Activated CD4-positive, CD25-positive, alpha-beta regulatory T cell (primary cell): ENCODE measurements at regions not wholly inside any gene's neighbourhood (a gene's known extent, or its start where the extent isn't known, plus 50 kb on each side); places are given as distances from the start of the nearest gene placed in this dataset.
"Not testable (repeated sequence)": the region's sequence is repeated elsewhere in the genome, so short reads cannot be mapped to it uniquely, and the experiment has no call there.

Source experiments
- DNase-seq, 4 experiments: peaks; one replicate each; lab custom pipeline; 2025; lab: John Stamatoyannopoulos, UW

DNA sequence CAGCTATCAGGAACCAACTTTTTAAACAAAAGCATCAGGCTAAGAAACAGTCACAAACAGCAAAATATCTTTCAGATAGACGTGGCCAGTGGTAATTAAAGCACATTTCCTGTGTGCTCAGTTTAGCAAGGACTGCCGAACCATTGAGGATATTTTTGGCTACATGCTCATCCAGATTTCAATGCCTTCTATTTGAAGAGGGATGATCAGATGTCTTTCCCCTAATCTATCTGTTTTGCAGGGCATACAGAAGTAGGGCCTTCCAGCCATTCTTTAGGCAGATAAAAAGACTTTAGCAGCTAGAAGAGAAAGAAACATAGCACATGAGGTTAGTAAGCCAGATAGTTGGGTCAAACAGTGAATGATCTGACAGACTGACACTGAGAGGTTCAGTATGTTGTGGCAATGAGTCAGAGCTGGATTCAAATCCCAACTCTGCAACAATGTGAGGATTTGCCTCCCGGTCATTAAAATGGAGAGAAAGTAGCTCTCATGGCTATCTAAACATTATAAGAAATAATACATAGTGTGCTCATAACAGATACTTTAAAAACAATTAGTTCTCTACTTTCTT lies 100.0 kb upstream of the PRKG2 start:
- no peak for DNase-seq

DNA sequence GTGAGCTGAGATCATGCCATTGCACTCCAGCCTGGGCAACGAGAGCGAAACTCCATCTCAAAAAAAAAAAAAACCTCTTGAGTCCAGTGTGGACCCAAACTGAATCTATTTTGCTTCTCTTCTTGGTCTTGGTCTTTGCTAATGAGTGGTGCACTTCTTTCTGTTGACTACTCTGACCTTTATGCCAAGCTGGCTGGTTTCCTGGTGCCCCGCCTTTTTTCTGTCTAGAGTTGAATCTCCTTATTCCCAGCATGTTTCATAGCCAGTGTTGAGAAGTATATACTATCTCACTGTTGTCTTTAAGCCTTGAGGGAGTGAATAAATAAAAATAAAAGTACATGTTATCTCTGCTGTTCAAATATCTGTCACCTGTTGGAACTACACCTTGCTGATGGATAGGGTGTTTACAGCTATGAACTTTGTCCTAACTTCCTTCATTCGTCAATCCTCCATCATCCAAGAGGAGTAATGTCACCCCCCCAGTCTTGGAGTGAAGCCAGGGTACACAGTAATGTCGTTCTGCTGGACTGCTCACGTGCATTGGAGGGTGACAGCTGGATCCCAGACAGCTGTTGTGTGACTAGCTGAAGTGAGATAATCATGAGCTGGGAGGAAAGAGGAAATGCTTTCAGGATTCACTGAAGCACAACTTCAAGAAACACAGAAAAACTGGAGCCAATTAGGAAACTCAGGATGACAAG lies 99.3 kb upstream of the PRKG2 start:
- no peak for DNase-seq

DNA sequence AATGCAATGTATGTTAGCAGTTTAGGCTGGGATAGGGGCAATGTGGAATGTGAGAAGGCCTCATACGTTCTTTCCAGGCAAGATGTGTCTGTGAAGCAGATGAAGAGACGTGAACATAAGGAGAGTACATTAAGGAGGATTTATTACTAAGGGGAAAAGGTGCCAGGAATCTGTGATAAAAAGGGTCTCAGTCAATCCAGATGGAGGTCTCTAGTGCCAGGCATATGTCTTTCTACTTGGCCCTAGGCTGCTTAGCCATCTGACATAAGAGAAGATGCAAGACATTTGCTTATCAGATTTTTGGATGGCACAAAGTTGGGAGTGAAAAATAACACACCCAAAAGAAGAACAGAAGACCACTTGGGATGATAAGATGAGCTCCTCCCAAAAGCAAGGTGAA lies 93.0 kb upstream of the PRKG2 start:
- no peak for DNase-seq

DNA sequence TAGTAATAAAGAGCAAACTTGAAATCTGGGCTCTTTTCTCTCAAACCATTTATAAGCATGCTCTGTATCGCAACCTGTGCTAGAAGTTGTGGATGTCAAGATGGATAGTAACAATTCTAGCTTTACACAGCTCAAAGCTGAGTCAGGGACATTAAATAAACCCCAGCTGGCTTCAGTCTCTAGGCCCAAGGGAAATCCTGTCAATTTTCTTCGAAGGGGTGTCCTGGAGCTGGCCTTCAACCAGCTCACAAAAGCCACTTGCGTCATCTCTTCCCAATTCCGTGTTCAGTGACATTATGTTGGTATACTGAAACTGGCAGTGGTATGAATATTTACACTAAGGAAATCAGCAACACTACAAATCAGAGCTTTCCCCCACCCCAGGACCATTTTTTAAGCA lies 89.8 kb upstream of the PRKG2 start:
- no peak for DNase-seq

DNA sequence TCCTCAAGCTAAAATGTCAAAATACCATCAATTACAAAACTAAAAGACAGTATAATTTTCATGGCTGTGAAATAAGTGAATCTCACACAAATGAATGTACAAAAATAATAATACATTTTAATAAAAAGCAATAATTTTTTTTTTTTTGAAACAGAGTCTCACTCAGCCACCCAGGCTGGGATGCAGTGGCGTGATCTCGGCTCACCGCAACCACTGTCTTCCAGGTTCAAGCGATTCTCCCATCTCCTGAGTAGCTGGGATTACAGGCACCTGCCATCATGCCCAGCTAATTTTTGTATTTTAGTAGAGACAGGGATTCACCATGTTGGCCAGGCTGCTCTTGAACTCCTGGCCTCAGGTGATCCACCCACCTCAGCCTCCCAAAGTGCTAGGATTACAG lies 85.3 kb upstream of the PRKG2 start:
- not testable (repeated sequence) for DNase-seq

DNA sequence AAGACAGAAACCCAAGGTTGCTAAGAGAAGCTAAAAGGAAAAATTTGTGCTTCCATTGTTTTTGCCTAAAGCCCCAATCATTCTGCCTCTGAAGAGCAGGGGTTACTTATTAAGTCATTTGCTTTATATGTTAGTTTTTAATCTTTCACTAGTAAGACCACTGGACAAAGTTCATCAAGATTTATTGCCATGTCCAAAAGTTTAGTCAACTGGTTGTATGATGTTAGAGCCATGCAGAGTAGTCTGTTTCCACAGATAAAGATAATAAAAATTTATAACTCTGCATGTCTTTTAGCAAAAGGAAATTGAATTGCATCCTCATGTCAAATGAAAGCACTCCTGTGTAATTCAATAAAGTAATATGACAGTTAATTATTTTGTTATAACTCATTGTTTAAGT lies 75.8 kb upstream of the PRKG2 start:
- no peak for DNase-seq

DNA sequence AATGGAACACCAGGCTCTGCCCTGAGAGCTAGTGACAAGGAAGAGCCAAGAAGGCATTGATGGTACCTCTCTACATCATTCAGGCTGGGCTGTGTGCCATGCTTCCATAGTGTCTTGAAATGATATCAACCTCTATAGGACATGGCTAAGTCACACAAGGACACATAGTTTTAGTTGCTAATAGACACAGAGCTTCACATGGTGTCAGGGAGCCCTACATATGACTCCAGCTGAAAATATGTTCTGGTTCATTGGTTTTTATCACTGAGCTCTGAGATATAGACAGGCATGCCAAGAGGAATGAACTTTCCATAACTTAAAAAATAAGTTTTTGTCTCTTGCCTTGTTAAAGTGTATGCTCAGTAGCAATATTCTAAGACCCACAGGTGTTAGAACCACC lies 72.1 kb upstream of the PRKG2 start:
- no peak for DNase-seq

DNA sequence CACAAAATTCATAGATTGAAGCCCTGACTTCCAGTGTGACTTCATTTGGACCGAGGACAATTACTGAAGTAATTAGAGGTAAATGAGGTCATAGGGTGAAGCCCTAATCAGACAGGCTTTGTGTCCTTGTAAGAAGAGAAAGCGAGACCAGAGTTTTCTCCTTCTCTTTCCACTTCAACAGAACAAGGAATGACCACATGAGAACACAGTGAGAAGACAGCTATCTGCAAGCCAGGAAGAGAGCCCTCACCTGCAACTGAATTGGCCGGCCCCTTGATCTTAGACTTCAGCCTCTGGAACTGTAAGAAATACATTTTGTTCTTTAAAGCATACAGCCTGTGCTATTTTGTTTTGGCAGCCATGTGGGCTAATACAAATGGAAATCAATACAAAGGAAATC lies 67.1 kb upstream of the PRKG2 start:
- no peak for DNase-seq

DNA sequence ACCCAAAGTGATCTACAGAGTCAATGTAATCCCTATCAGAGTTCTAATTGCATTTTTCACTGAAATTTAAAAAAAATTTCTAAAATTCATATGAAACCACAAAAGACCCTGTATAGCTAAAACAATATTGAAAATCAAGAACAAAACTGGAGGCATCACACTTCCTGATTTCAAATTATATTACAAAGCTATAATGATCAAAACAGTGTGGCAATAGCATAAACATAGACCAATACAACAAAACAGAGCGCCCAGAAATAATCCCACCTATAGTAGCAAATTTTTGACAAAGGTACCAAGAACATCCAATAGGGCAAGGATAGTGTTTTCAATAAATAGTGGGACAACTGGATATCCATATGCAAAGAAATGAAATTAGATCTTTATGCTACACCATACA lies 59.4 kb upstream of the PRKG2 start:
- no peak for DNase-seq

DNA sequence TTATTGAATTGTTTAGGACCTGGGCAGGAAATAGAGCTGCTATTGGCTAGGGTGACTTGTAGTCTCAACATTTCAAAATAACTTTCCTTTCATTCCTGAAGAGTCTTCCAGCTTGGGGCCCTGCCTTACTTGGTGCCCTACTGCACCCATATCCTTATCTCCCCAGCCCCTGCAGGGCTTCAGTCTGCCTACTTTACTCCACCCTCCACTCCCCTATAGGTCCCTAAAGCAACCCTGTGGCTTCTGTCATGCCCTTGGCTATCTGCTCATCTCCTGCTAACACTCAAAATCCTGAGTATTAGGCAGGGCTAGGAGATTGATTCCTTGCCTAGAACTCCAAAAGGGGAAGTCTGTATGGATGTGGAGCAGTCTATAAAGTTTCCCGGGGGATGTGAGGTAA lies 57.6 kb upstream of the PRKG2 start:
- no peak for DNase-seq
